ENCODE measurements at regions not wholly inside any gene's neighbourhood (a gene's known extent, or its start where the extent isn't known, plus 50 kb on each side); places are given as distances from the start of the nearest gene placed in this dataset.

DNA sequence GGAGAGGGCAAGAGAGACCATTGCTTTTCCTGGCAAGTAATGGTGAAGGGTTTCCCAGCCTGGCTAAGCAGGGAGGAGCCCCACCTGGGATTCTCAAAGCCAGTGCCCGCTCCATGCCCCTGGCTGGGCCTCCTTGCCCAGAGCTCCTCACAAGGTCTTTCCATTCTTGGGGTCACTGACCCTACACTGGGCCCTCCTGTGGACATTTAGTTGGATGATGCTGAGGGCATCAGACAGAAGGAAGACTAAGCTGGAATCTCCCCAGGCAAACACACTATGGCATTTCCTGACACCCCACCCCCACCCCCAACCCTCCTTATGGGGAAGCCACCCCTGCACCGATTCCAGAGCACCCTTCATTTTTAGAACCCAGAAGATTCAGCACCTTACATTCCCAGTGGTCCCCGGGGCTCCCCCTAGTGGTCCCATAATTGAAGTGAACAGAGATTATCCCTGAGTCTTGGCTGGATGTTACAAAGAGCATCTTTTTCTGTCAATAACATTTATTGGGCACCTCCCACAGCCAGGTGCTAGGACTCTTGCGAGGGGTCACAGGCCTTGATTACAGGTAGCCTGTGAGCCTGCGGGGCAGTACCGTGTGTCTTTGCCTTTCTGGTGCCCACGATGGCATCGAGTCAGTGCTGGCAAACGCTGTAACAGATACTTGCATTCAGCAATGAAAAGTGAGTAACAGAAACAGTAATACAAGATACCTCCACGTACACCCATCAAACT lies 548.5 kb downstream of the BUD13 start (continued):
- TF ChIP-seq, protein P1, sequence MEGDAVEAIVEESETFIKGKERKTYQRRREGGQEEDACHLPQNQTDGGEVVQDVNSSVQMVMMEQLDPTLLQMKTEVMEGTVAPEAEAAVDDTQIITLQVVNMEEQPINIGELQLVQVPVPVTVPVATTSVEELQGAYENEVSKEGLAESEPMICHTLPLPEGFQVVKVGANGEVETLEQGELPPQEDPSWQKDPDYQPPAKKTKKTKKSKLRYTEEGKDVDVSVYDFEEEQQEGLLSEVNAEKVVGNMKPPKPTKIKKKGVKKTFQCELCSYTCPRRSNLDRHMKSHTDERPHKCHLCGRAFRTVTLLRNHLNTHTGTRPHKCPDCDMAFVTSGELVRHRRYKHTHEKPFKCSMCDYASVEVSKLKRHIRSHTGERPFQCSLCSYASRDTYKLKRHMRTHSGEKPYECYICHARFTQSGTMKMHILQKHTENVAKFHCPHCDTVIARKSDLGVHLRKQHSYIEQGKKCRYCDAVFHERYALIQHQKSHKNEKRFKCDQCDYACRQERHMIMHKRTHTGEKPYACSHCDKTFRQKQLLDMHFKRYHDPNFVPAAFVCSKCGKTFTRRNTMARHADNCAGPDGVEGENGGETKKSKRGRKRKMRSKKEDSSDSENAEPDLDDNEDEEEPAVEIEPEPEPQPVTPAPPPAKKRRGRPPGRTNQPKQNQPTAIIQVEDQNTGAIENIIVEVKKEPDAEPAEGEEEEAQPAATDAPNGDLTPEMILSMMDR (IDR thresholded peaks at IDR 0.05): peak; percentile 79
- TF ChIP-seq NFIC (IDR thresholded peaks at IDR 0.05; ENCODE audit: borderline replicate concordance) (no peak), TEAD4 (IDR thresholded peaks at IDR 0.05; ENCODE audit: borderline replicate concordance, insufficient read depth) (no peak), NRF1 (IDR thresholded peaks at IDR 0.05; ENCODE audit: low read depth, low read length) (no peak), MEF2A (IDR thresholded peaks at IDR 0.05; ENCODE audit: borderline replicate concordance, low read depth) (no peak), POLR2AphosphoS5 (IDR thresholded peaks at IDR 0.05; ENCODE audit: low read depth, low read length) (no peak)

DNA sequence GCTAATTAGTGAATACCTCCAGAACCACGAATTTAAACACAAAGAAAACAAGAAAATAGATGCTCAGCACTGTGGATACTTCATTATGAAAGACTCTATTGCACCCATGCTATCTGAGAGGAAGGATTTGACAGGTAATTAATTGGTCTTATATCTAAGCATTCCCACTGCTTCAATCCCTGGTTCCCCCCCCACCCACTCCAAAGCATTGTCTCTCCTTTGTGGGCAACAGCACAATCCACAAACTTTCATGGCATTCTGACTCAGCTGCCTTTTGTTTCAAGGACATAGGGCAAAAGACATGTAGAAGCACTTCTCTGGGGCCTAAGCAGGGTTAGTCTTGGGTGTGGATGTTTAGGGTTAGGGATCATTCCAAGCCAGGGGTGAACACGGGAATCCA lies 551.4 kb downstream of the BUD13 start:
- Histone ChIP-seq H4K20me1 (ENCODE audit: insufficient read depth) (no peaks in the 10 kb centered on the region), H2AFZ (ENCODE audit: low read depth) (no peak overlapping the region), H3K4me2 (no peak overlapping the region), H3K27ac (ENCODE audit: low read depth in 2 of 2, low read length in 1 of 2) (no peak overlapping the region), H3K36me3 (replicated peaks in 1 of 2; ENCODE audit: control insufficient read depth in 1 of 2, insufficient read depth in 2 of 2, low read length in 1 of 2) (no peaks in the 10 kb centered on the region), H3K4me1 (ENCODE audit: control insufficient read depth in 1 of 2, insufficient read depth in 2 of 2, low read depth in 1 of 2, low read length in 1 of 2) (peaks cover 0 to 39% of the 10 kb centered on the region in 2 experiments; a peak in 1 of 4 replicates), H3K9ac (no peak overlapping the region), H3F3A (replicated peaks; ENCODE audit: insufficient read depth) (peaks cover 3% of the 10 kb centered on the region), H3K27me3 (ENCODE audit: insufficient read depth) (no peaks in the 10 kb centered on the region), H3K9me3 (no peaks in the 10 kb centered on the region), H3K79me2 (ENCODE audit: insufficient read depth) (no peaks in the 10 kb centered on the region), H3K9me2 (no peaks in the 10 kb centered on the region), H3K4me3 (ENCODE audit: low read depth in 2 of 2, low read length in 1 of 2) (no peak overlapping the region)
- DNase-seq: no peak
- TF ChIP-seq TEAD4 (IDR thresholded peaks at IDR 0.05; ENCODE audit: borderline replicate concordance, insufficient read depth) (no peak), RAD21 (IDR thresholded peaks at IDR 0.05; ENCODE audit: low read length) (no peak), TCF12 (IDR thresholded peaks at IDR 0.05) (no peak), MEF2A (IDR thresholded peaks at IDR 0.05; ENCODE audit: borderline replicate concordance, low read depth) (no peak), FOXM1 (IDR thresholded peaks at IDR 0.05; ENCODE audit: low read depth) (no peak), MXI1 (IDR thresholded peaks at IDR 0.05; ENCODE audit: low read depth, low read length) (no peak), RFX5 (IDR thresholded peaks at IDR 0.05; ENCODE audit: low read length) (no peak), JUND (IDR thresholded peaks at IDR 0.05) (no peak), CHD2 (IDR thresholded peaks at IDR 0.05; ENCODE audit: low read length, partially characterized antibody) (no peak), POLR2AphosphoS5 (IDR thresholded peaks at IDR 0.05; ENCODE audit: low read depth, low read length) (no peak), GABPA (IDR thresholded peaks at IDR 0.05; ENCODE audit: low read depth) (no peak), SMC3 (IDR thresholded peaks at IDR 0.05; ENCODE audit: low read depth, low read length) (no peak), NRF1 (IDR thresholded peaks at IDR 0.05; ENCODE audit: low read depth, low read length) (no peak), FOSL2 (IDR thresholded peaks at IDR 0.05; ENCODE audit: borderline replicate concordance, low read depth) (no peak)
- TF ChIP-seq, protein P2, sequence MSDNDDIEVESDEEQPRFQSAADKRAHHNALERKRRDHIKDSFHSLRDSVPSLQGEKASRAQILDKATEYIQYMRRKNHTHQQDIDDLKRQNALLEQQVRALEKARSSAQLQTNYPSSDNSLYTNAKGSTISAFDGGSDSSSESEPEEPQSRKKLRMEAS (IDR thresholded peaks at IDR 0.05; ENCODE audit: low read depth): no peak
- TF ChIP-seq, protein P3, sequence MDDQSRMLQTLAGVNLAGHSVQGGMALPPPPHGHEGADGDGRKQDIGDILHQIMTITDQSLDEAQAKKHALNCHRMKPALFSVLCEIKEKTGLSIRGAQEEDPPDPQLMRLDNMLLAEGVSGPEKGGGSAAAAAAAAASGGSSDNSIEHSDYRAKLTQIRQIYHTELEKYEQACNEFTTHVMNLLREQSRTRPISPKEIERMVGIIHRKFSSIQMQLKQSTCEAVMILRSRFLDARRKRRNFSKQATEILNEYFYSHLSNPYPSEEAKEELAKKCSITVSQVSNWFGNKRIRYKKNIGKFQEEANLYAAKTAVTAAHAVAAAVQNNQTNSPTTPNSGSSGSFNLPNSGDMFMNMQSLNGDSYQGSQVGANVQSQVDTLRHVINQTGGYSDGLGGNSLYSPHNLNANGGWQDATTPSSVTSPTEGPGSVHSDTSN (IDR thresholded peaks at IDR 0.05): no peak
- TF ChIP-seq, protein P4, sequence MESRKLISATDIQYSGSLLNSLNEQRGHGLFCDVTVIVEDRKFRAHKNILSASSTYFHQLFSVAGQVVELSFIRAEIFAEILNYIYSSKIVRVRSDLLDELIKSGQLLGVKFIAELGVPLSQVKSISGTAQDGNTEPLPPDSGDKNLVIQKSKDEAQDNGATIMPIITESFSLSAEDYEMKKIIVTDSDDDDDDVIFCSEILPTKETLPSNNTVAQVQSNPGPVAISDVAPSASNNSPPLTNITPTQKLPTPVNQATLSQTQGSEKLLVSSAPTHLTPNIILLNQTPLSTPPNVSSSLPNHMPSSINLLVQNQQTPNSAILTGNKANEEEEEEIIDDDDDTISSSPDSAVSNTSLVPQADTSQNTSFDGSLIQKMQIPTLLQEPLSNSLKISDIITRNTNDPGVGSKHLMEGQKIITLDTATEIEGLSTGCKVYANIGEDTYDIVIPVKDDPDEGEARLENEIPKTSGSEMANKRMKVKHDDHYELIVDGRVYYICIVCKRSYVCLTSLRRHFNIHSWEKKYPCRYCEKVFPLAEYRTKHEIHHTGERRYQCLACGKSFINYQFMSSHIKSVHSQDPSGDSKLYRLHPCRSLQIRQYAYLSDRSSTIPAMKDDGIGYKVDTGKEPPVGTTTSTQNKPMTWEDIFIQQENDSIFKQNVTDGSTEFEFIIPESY (IDR thresholded peaks at IDR 0.05; ENCODE audit: borderline replicate concordance, low read depth): no peak
- 30% methylated on average over 2 of the region's 2 CpGs for WGBS (ENCODE audit: low lambda C conversion rate)
- ChIA-PET POLR2A (no interaction called here), CTCF (interaction anchor here (0.7 to 1.0 kb wide), 2 partner anchors 22 to 719 kb away, joined by 3 read pairs; no protein-coding TSS in a partner anchor)

All from SK-N-SH (cell line).